AG10803 (cell line): ENCODE measurements at regions not wholly inside any gene's neighbourhood (a gene's known extent, or its start where the extent isn't known, plus 50 kb on each side); places are given as distances from the start of the nearest gene placed in this dataset.

Experiments
- DNase-seq: peaks from one replicate; pipeline ENCODE4 v3.0.0; 2010; ENCODE audit warnings: low read depth
- H3K4me3 ChIP-seq: 2 replicates; pipeline ENCODE4 v1.5.1; 2011; ENCODE audit warnings: mild to moderate bottlenecking, low read length, control low read depth
- CTCF ChIP-seq: conservative IDR thresholded peaks from 2 replicates; pipeline ENCODE4 v1.5.1; 2011; ENCODE audit warnings: mild to moderate bottlenecking, low read length, control low read depth, inconsistent platforms

- DNase-seq: no peak
- TF ChIP-seq CTCF: no peak
- H3K4me3 ChIP-seq: no peak overlapping the region
These were observed 101.9 kb downstream of the RGS21 start for GRCh38 chr1:192418552-192419285.

GRCh38 chr1:192430644-192431043 lies 113.9 kb downstream of the RGS21 start:
- TF ChIP-seq CTCF: no peak
- H3K4me3 ChIP-seq: no peak overlapping the region
- DNase-seq: no peak

GRCh38 chr1:192435704-192436103 lies 118.9 kb downstream of the RGS21 start:
- no peak overlapping the region for H3K4me3 ChIP-seq
- no peak for TF ChIP-seq CTCF
- no peak for DNase-seq

- TF ChIP-seq CTCF: no peak
- H3K4me3 ChIP-seq: no peak overlapping the region
- DNase-seq: no peak
These were observed 119.8 kb downstream of the RGS21 start for GRCh38 chr1:192436441-192437078.

- TF ChIP-seq CTCF: no peak
- no peak overlapping the region for H3K4me3 ChIP-seq
- no peak for DNase-seq
These were observed 121.9 kb downstream of the RGS21 start for GRCh38 chr1:192438737-192439136.

GRCh38 chr1:192439373-192440025 lies 122.7 kb downstream of the RGS21 start:
- H3K4me3 ChIP-seq: no peak overlapping the region
- DNase-seq: peak; percentile 1
- TF ChIP-seq CTCF: no peak
